ENCODE measurements at regions not wholly inside any gene's neighbourhood (a gene's known extent, or its start where the extent isn't known, plus 50 kb on each side); places are given as distances from the start of the nearest gene placed in this dataset.

DNA sequence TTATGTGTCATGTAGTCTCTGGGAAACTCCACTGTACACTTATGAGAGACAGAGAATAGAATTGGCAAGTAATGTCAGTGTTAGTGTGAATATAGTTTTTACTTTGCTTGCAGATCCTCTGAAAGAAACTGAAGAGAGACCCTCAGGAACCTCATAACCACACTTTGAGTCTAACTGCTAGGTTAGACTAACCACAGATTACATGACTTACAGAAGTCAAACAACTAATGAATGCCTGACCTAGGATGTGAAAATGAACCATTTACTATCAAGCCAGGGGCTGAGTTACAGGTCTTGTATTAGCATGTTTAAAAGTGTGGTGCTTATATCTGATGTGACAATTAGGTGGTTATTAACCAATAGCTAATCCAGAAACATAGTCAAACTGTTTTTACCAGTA, 280.4 kb upstream of the LRATD1 start:
- no peak for TF ChIP-seq ZNF670 (tag by site-specific recombination; IDR thresholded peaks at IDR 0.05; ENCODE audit: low read depth)
- TF ChIP-seq ZNF660 (tag by site-specific recombination; IDR thresholded peaks at IDR 0.05), result no peak
- no peak for TF ChIP-seq ZNF792 (tag by site-specific recombination; IDR thresholded peaks at IDR 0.05)
- TF ChIP-seq TSHZ1 (tag by site-specific recombination; IDR thresholded peaks at IDR 0.05; ENCODE audit: borderline replicate concordance), result no peak
- no peak overlapping the region for H3K4me3 ChIP-seq (ENCODE audit: low read depth, low read length)
- CTCF ChIA-PET, result no interaction called here
- H3K36me3 ChIP-seq (ENCODE audit: control insufficient read depth in 2 of 2, insufficient read depth in 1 of 2, low read length in 2 of 2), result no peaks in the 10 kb centered on the region
- no peaks in the 10 kb centered on the region for H3K9me3 ChIP-seq (ENCODE audit: control insufficient read depth, insufficient read depth, low read depth, low read length)
- H3K27ac ChIP-seq (ENCODE audit: extremely low read depth, low read depth, low read length), result no peak overlapping the region
- POLR2A ChIA-PET, result no interaction called here
- no peaks in the 10 kb centered on the region for H3K4me1 ChIP-seq (ENCODE audit: control insufficient read depth, insufficient read depth, low read length)

DNA sequence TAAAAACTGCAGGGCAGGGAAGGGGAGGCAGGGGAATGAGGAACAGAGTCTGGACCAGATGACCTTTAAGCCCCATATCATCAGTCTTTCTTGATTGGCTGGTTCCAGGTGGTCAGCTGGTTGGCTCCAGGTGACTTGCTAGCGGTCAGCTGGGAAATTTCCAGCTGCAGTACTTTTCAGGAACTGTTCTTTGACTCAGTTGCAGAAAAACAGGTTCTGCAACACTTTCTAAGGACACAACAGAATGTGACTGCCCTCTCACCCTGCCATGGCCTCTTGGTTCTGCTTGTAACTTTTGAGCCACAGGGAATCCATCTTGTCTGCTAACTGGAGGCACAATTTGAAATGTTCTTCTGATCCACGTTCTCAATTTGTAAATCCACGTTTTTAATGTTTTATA, 278.3 kb upstream of the LRATD1 start:
- CTCF ChIA-PET, result interaction anchor here (0.6 kb wide), 1 partner anchor 462 kb away, joined by 3 read pairs; no protein-coding TSS in a partner anchor
- H3K9me3 ChIP-seq (ENCODE audit: control insufficient read depth, insufficient read depth, low read depth, low read length), result no peaks in the 10 kb centered on the region
- no peak overlapping the region for H3K4me3 ChIP-seq (ENCODE audit: low read depth, low read length)
- POLR2A ChIA-PET, result no interaction called here
- H3K36me3 ChIP-seq (ENCODE audit: control insufficient read depth in 2 of 2, insufficient read depth in 1 of 2, low read length in 2 of 2), result no peaks in the 10 kb centered on the region
- TF ChIP-seq ZBTB44 (tag by site-specific recombination; IDR thresholded peaks at IDR 0.05) (no peak), ZNF596 (tag by site-specific recombination; IDR thresholded peaks at IDR 0.05) (no peak), SP7 (tag by site-specific recombination; IDR thresholded peaks at IDR 0.05) (no peak), IKZF3 (tag by site-specific recombination; IDR thresholded peaks at IDR 0.05) (no peak), ZFP3 (tag by site-specific recombination; IDR thresholded peaks at IDR 0.05; ENCODE audit: low read depth) (no peak), ZBTB48 (tag by site-specific recombination; IDR thresholded peaks at IDR 0.05) (no peak), ZNF560 (tag by site-specific recombination; IDR thresholded peaks at IDR 0.05; ENCODE audit: borderline replicate concordance) (no peak), KLF10 (tag by site-specific recombination; IDR thresholded peaks at IDR 0.05) (no peak), ZNF473 (tag by site-specific recombination; IDR thresholded peaks at IDR 0.05) (no peak), ZNF350 (tag by site-specific recombination; IDR thresholded peaks at IDR 0.05) (no peak), ZNF140 (tag by site-specific recombination; IDR thresholded peaks at IDR 0.05) (no peak), ZNF274 (IDR thresholded peaks at IDR 0.05; ENCODE audit: low read length) (no peak), ZNF274 (tag by site-specific recombination; IDR thresholded peaks at IDR 0.05; ENCODE audit: borderline replicate concordance) (no peak), ZNF76 (tag by site-specific recombination; IDR thresholded peaks at IDR 0.05; ENCODE audit: borderline replicate concordance, low read depth) (no peak), BCL11A (tag by site-specific recombination; IDR thresholded peaks at IDR 0.05; ENCODE audit: low read depth) (no peak), ZNF707 (tag by site-specific recombination; IDR thresholded peaks at IDR 0.05) (no peak)
- TF ChIP-seq, protein P1, sequence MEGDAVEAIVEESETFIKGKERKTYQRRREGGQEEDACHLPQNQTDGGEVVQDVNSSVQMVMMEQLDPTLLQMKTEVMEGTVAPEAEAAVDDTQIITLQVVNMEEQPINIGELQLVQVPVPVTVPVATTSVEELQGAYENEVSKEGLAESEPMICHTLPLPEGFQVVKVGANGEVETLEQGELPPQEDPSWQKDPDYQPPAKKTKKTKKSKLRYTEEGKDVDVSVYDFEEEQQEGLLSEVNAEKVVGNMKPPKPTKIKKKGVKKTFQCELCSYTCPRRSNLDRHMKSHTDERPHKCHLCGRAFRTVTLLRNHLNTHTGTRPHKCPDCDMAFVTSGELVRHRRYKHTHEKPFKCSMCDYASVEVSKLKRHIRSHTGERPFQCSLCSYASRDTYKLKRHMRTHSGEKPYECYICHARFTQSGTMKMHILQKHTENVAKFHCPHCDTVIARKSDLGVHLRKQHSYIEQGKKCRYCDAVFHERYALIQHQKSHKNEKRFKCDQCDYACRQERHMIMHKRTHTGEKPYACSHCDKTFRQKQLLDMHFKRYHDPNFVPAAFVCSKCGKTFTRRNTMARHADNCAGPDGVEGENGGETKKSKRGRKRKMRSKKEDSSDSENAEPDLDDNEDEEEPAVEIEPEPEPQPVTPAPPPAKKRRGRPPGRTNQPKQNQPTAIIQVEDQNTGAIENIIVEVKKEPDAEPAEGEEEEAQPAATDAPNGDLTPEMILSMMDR (tag by site-specific recombination; IDR thresholded peaks at IDR 0.05), result no peak
- TF ChIP-seq, protein P2, sequence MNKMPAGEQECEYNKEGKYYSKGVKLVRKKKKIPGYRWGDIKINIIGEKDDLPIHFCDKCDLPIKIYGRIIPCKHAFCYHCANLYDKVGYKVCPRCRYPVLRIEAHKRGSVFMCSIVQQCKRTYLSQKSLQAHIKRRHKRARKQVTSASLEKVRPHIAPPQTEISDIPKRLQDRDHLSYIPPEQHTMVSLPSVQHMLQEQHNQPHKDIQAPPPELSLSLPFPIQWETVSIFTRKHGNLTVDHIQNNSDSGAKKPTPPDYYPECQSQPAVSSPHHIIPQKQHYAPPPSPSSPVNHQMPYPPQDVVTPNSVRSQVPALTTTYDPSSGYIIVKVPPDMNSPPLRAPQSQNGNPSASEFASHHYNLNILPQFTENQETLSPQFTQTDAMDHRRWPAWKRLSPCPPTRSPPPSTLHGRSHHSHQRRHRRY (tag by site-specific recombination; IDR thresholded peaks at IDR 0.05), result no peak
- H3K4me1 ChIP-seq (ENCODE audit: control insufficient read depth, insufficient read depth, low read length), result no peaks in the 10 kb centered on the region
- no peak overlapping the region for H3K27ac ChIP-seq (ENCODE audit: extremely low read depth, low read depth, low read length)
